H1 (cell line): ENCODE measurements at regions not wholly inside any gene's neighbourhood (a gene's known extent, or its start where the extent isn't known, plus 50 kb on each side); places are given as distances from the start of the nearest gene placed in this dataset.

Experiments
- CTCF ChIA-PET: fragments of 300-600 bp; sonication (Branson Sonifier 250); formaldehyde crosslinking; loops from one replicate; lab custom pipeline; 2021; ENCODE audit not compliant: partially characterized antibody; lab: Charles Lee
- POLR2A ChIA-PET: fragments of 300-600 bp; sonication (Branson Sonifier 250); formaldehyde crosslinking; loops from one replicate; lab custom pipeline; 2021; ENCODE audit warnings: inconsistent platforms; ENCODE audit not compliant: partially characterized antibody; lab: Charles Lee
- DNase-seq, 2 experiments: peaks; one replicate each; pipeline versions ENCODE4 v3.0.0 to v3.0.0-alpha.2; 2010 to 2022; ENCODE audit warnings: low spot score in 2 of 2, low read depth in 1 of 2, mixed read lengths in 1 of 2
- FAIRE-seq: peaks from 2 replicates; lab custom pipeline; 2011; peaks lifted over from hg19 to GRCh38; lab: Jason Lieb, UNC
- H2AFZ ChIP-seq: 2 replicates; pipeline ENCODE4 v1.8.1; 2012; ENCODE audit warnings: low read length, inconsistent platforms
- H2AK5ac ChIP-seq: 2 replicates; pipeline ENCODE4 v1.6.1; 2013; ENCODE audit warnings: low read depth, low read length
- H2BK120ac ChIP-seq: replicated peaks from 2 replicates; pipeline ENCODE3; 2013; ENCODE audit warnings: low read depth, low read length, inconsistent platforms
- H2BK12ac ChIP-seq: 2 replicates; pipeline ENCODE4 v1.6.1; 2013; ENCODE audit warnings: low read depth, low read length
- H2BK15ac ChIP-seq: 2 replicates; pipeline ENCODE4 v1.6.1; 2013; ENCODE audit warnings: low read length
- H2BK20ac ChIP-seq: 2 replicates; pipeline ENCODE4 v1.6.1; 2013; ENCODE audit warnings: low read length
- H2BK5ac ChIP-seq: 2 replicates; pipeline ENCODE4 v1.6.1; 2013; ENCODE audit warnings: low read depth, low read length
- H3K14ac ChIP-seq: 2 replicates; pipeline ENCODE4 v1.6.1; 2013; ENCODE audit warnings: inconsistent platforms; ENCODE audit not compliant: insufficient read length
- H3K18ac ChIP-seq: 2 replicates; pipeline ENCODE4 v1.6.1; 2013; ENCODE audit warnings: low read length; ENCODE audit errors: extremely low read depth
- H3K23ac ChIP-seq: 2 replicates; pipeline ENCODE4 v1.6.1; 2013; ENCODE audit warnings: inconsistent platforms; ENCODE audit not compliant: insufficient read length
- H3K23me2 ChIP-seq: 2 replicates; pipeline ENCODE4 v1.6.1; 2013; ENCODE audit warnings: low read depth, low read length
- H3K27ac ChIP-seq: 2 replicates; pipeline ENCODE4 v1.6.1; 2011; ENCODE audit warnings: low read depth, low read length, inconsistent platforms
- H3K27me3 ChIP-seq, 4 experiments: replicated peaks in 1 of 4; 1 replicate in 1 of 4; 2 replicates in 3 of 4; pipeline versions ENCODE4 v1.6.1 to v1.8.1; 2011 to 2013; ENCODE audit warnings: low read length in 3 of 4, mild to moderate bottlenecking in 3 of 4, inconsistent platforms in 2 of 4, mixed read lengths in 2 of 4, moderate library complexity in 1 of 4; ENCODE audit not compliant: control insufficient read depth in 3 of 4, insufficient read depth in 3 of 4; ENCODE audit errors: extremely low read depth in 1 of 4
- H3K36me3 ChIP-seq, 4 experiments: 2 replicates each; pipeline versions ENCODE4 v1.6.1 to v1.8.1; 2011 to 2013; ENCODE audit warnings: mild to moderate bottlenecking in 4 of 4, low read length in 3 of 4, moderate library complexity in 2 of 4, control low read depth in 1 of 4, inconsistent platforms in 1 of 4; ENCODE audit not compliant: insufficient read depth in 4 of 4, control insufficient read depth in 2 of 4
- H3K4ac ChIP-seq: replicated peaks from 2 replicates; pipeline ENCODE3; 2013; ENCODE audit warnings: low read length, low read depth, mixed read lengths, inconsistent platforms; ENCODE audit not compliant: insufficient read length
- H3K4me1 ChIP-seq, 4 experiments: replicated peaks in 1 of 4; 1 replicate in 1 of 4; 2 replicates in 3 of 4; pipeline versions ENCODE4 v1.6.1 to v1.8.1; 2011 to 2013; ENCODE audit warnings: low read length in 3 of 4, inconsistent platforms in 2 of 4, mixed read lengths in 1 of 4; ENCODE audit not compliant: insufficient read depth in 4 of 4, control insufficient read depth in 3 of 4
- H3K4me2 ChIP-seq, 2 experiments: 2 replicates each; pipeline versions ENCODE4 v1.6.1 to v1.8.1; 2011 to 2013; ENCODE audit warnings: low read depth in 2 of 2, low read length in 2 of 2, control low read depth in 1 of 2, inconsistent platforms in 1 of 2, mild to moderate bottlenecking in 1 of 2; ENCODE audit not compliant: insufficient read depth in 1 of 2
- H3K4me3 ChIP-seq, 4 experiments: fragments of 200-600, 300-600 bp in 1 of 4; sonication (generic), shearing (Covaris generic), sonication (Bioruptor Twin) in 1 of 4; 2 replicates each; pipeline versions ENCODE4 v1.5.1 to v1.8.1; 2011 to 2016; ENCODE audit warnings: low read length in 4 of 4, low read depth in 3 of 4, control low read depth in 2 of 4, inconsistent platforms in 2 of 4, mild to moderate bottlenecking in 2 of 4, mixed read lengths in 1 of 4, moderate library complexity in 1 of 4; ENCODE audit not compliant: insufficient read depth in 2 of 4; ENCODE audit errors: extremely low read depth in 1 of 4
- H3K56ac ChIP-seq: replicated peaks from 2 replicates; pipeline ENCODE3; 2013; ENCODE audit warnings: low read depth, mild to moderate bottlenecking, mixed read lengths, low read length, inconsistent platforms; ENCODE audit not compliant: insufficient read length
- H3K79me1 ChIP-seq: 2 replicates; pipeline ENCODE4 v1.6.1; 2013; ENCODE audit warnings: low read depth, low read length, control low read depth
- H3K79me2 ChIP-seq, 2 experiments: 2 replicates each; pipeline versions ENCODE4 v1.6.1 to v1.8.1; 2012 to 2013; ENCODE audit warnings: low read length in 2 of 2, mild to moderate bottlenecking in 2 of 2, inconsistent platforms in 1 of 2; ENCODE audit not compliant: insufficient read depth in 2 of 2, control insufficient read depth in 1 of 2
- H3K9ac ChIP-seq, 4 experiments: replicated peaks in 1 of 4; 1 replicate in 1 of 4; 2 replicates in 3 of 4; pipeline versions ENCODE4 v1.6.1 to v1.8.1; 2011 to 2013; ENCODE audit warnings: low read depth in 3 of 4, low read length in 3 of 4, control low read depth in 2 of 4, mild to moderate bottlenecking in 2 of 4, moderate library complexity in 2 of 4, inconsistent platforms in 1 of 4; ENCODE audit errors: extremely low read depth in 1 of 4
- H3K9me3 ChIP-seq, 2 experiments: 2 replicates each; pipeline versions ENCODE4 v1.6.1 to v1.8.1; 2012 to 2013; ENCODE audit warnings: mild to moderate bottlenecking in 2 of 2, moderate library complexity in 2 of 2, control low read depth in 1 of 2, inconsistent platforms in 1 of 2, low read depth in 1 of 2, low read length in 1 of 2, mixed read lengths in 1 of 2; ENCODE audit not compliant: insufficient read depth in 2 of 2
- H4K20me1 ChIP-seq, 2 experiments: replicated peaks in 1 of 2; 2 replicates each; pipeline versions ENCODE3 to v1.8.1; 2011 to 2013; ENCODE audit warnings: inconsistent platforms in 2 of 2, low read length in 2 of 2, mild to moderate bottlenecking in 1 of 2; ENCODE audit not compliant: insufficient read depth in 2 of 2, control insufficient read depth in 1 of 2
- H4K5ac ChIP-seq: 2 replicates; pipeline ENCODE4 v1.6.1; 2013; ENCODE audit warnings: low read length, low read depth, mixed read lengths, inconsistent platforms; ENCODE audit not compliant: insufficient read length
- H4K8ac ChIP-seq: 2 replicates; pipeline ENCODE4 v1.8.0; 2013; ENCODE audit warnings: mild to moderate bottlenecking, moderate library complexity, low read length, inconsistent platforms; ENCODE audit not compliant: insufficient read depth; ENCODE audit errors: extremely low read depth
- H4K91ac ChIP-seq: replicated peaks from 2 replicates; pipeline ENCODE3; 2013; ENCODE audit warnings: low read length, mixed read lengths, inconsistent platforms; ENCODE audit not compliant: insufficient read length
- ASH2L ChIP-seq: fragments of 200-600, 300-600 bp; sonication (generic); IDR thresholded peaks from one replicate; pipeline ENCODE4 v1.7.1; 2017; ENCODE audit warnings: low read length
- BRCA1 ChIP-seq: IDR thresholded peaks from 2 replicates; pipeline ENCODE4 v1.6.1; 2012; ENCODE audit warnings: low read depth, low read length, improper control_type of control experiment
- EGR1 ChIP-seq: IDR thresholded peaks from 2 replicates; pipeline ENCODE4 v1.6.1; 2011; ENCODE audit warnings: low read depth, low read length, borderline replicate concordance
- KDM4A ChIP-seq: IDR thresholded peaks from one replicate; pipeline ENCODE4 v1.7.1; 2012; ENCODE audit warnings: low read depth, mild to moderate bottlenecking, moderate library complexity, low read length, inconsistent platforms; ENCODE audit not compliant: severe bottlenecking
- MAX ChIP-seq: IDR thresholded peaks from 2 replicates; pipeline ENCODE4 v1.6.1; 2012; ENCODE audit warnings: inconsistent platforms
- POLR2AphosphoS5 ChIP-seq: IDR thresholded peaks from 2 replicates; pipeline ENCODE4 v1.6.1; 2011; ENCODE audit warnings: low read depth, low read length
- RAD21 ChIP-seq, 2 experiments: IDR thresholded peaks in 1 of 2; conservative IDR thresholded peaks in 1 of 2; 2 replicates each; pipeline ENCODE4 v1.6.1; 2011; ENCODE audit warnings: low read depth in 2 of 2, low read length in 2 of 2, improper control_type of control experiment in 1 of 2, inconsistent platforms in 1 of 2, mild to moderate bottlenecking in 1 of 2, moderate library complexity in 1 of 2
- SAP30 ChIP-seq: fragments of 300-600 bp; sonication (generic); IDR thresholded peaks from 2 replicates; pipeline ENCODE4 v1.7.1; 2012; ENCODE audit warnings: low read length, moderate library complexity, mild to moderate bottlenecking, inconsistent platforms; ENCODE audit not compliant: insufficient read depth, insufficient replicate concordance
- SRF ChIP-seq: IDR thresholded peaks from 2 replicates; pipeline ENCODE4 v1.6.1; 2011; ENCODE audit warnings: mild to moderate bottlenecking, low read depth, low read length, moderate library complexity
- SUZ12 ChIP-seq: fragments of 200-600 bp; sonication (generic); IDR thresholded peaks from 2 replicates; pipeline ENCODE4 v1.6.1; 2012; ENCODE audit warnings: mild to moderate bottlenecking, inconsistent platforms, low read length, moderate library complexity, mixed read lengths
- TEAD4 ChIP-seq: IDR thresholded peaks from 2 replicates; pipeline ENCODE4 v1.6.1; 2012; ENCODE audit warnings: low read depth, low read length, inconsistent platforms, mixed read lengths
- WGBS, 2 experiments: shearing (Covaris generic) in 1 of 2; methylation state at CpG; one replicate each; pipeline versions ENCODE4 v1.1.6 to v1.1.7; 2013 to 2015; ENCODE audit warnings: low lambda C conversion rate in 2 of 2, mixed read lengths in 2 of 2, inconsistent platforms in 1 of 2, low coverage in 1 of 2, missing lambda C conversion rate in 1 of 2; ENCODE audit not compliant: insufficient replicate concordance in 2 of 2, insufficient coverage in 1 of 2, insufficient read length in 1 of 2; ENCODE audit errors: extremely low coverage in 1 of 2, missing lambda C conversion rate in 1 of 2; 5-methylcytosine and 5-hydroxymethylcytosine counted together
- TF ChIP-seq, protein P1 (sequence below): IDR thresholded peaks from 2 replicates; pipeline ENCODE4 v1.6.1; 2012; ENCODE audit warnings: low read length, inconsistent platforms

GRCh38 chr17:34420254-34420766 is 57.3 kb upstream of the CCL1 start:
- no peak overlapping the region for H3K56ac ChIP-seq
- no peak overlapping the region for H2BK120ac ChIP-seq
- H3K79me2 ChIP-seq = no peaks in the 10 kb centered on the region
- H2AK5ac ChIP-seq = no peak overlapping the region
- no peak overlapping the region for H4K8ac ChIP-seq
- H3K18ac ChIP-seq = no peak overlapping the region
- H2AFZ ChIP-seq = no peak overlapping the region
- H3K9ac ChIP-seq = no peak overlapping the region
- no peaks in the 10 kb centered on the region; a peak in 1 of 7 replicates for H3K27me3 ChIP-seq
- 15% methylated on average over 6 of the region's 6 CpGs; no CpG with 5 or more reads in 1 of the 2 experiments for WGBS, 2 experiments
- H2BK20ac ChIP-seq = no peak overlapping the region
- peaks cover 12% of the 10 kb centered on the region for H3K23me2 ChIP-seq
- no peak overlapping the region for H3K14ac ChIP-seq
- no peaks in the 10 kb centered on the region for H4K20me1 ChIP-seq
- FAIRE-seq (peak; percentile 87), DNase-seq (peak; percentile 59 to 88)
- no peak overlapping the region for H4K91ac ChIP-seq
- no peaks in the 10 kb centered on the region; a peak in 1 of 8 replicates for H3K36me3 ChIP-seq
- H3K4me2 ChIP-seq = no peak overlapping the region
- H2BK12ac ChIP-seq = no peak overlapping the region
- no peak overlapping the region for H3K4ac ChIP-seq
- H3K9me3 ChIP-seq = no peaks in the 10 kb centered on the region
- H4K5ac ChIP-seq = no peak overlapping the region
- ChIA-PET CTCF (interaction anchor here (0.7 to 8.7 kb wide), 28 partner anchors 9 to 421 kb away, joined by 3 to 49 read pairs (median 4); no protein-coding TSS in a partner anchor), POLR2A (no interaction called here)
- H3K79me1 ChIP-seq = no peaks in the 10 kb centered on the region
- H3K23ac ChIP-seq = no peak overlapping the region
- no peak overlapping the region for H2BK5ac ChIP-seq
- H2BK15ac ChIP-seq = no peak overlapping the region
- H3K27ac ChIP-seq = no peak overlapping the region
- no peak overlapping the region for H3K4me3 ChIP-seq
- peaks cover 0 to 10% (median 4%) of the 10 kb centered on the region in 4 experiments; a peak in 4 of 7 replicates for H3K4me1 ChIP-seq
- TF ChIP-seq SAP30 (no peak), RAD21 (IDR thresholded peaks at IDR 0.05 in 1 of 2, conservative IDR thresholded peaks at IDR 0.05 in 1 of 2; ENCODE audit: low read depth in 2 of 2, low read length in 2 of 2) (peak; percentile 97 to 98), SUZ12 (no peak), KDM4A (no peak), SRF (no peak), TEAD4 (no peak), ASH2L (no peak), BRCA1 (peak; percentile 23; the same call in 1 of the 2 replicates), EGR1 (no peak), MAX (no peak), POLR2AphosphoS5 (no peak)
- TF ChIP-seq, protein P1, sequence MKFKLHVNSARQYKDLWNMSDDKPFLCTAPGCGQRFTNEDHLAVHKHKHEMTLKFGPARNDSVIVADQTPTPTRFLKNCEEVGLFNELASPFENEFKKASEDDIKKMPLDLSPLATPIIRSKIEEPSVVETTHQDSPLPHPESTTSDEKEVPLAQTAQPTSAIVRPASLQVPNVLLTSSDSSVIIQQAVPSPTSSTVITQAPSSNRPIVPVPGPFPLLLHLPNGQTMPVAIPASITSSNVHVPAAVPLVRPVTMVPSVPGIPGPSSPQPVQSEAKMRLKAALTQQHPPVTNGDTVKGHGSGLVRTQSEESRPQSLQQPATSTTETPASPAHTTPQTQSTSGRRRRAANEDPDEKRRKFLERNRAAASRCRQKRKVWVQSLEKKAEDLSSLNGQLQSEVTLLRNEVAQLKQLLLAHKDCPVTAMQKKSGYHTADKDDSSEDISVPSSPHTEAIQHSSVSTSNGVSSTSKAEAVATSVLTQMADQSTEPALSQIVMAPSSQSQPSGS = no peak
